IPS-18a (cell line): ENCODE measurements at regions not wholly inside any gene's neighbourhood (a gene's known extent, or its start where the extent isn't known, plus 50 kb on each side); places are given as distances from the start of the nearest gene placed in this dataset.

Experiments used
- H3K27ac ChIP-seq: one replicate; pipeline ENCODE4 v1.5.1; 2013; ENCODE audit warnings: low read length
- H3K27me3 ChIP-seq: one replicate; pipeline ENCODE4 v1.6.1; 2013; ENCODE audit warnings: mild to moderate bottlenecking, low read length; ENCODE audit not compliant: control insufficient read depth, insufficient read depth
- H3K36me3 ChIP-seq: one replicate; pipeline ENCODE4 v1.6.1; 2013; ENCODE audit warnings: low read depth, low read length; ENCODE audit not compliant: control insufficient read depth
- H3K4me1 ChIP-seq: one replicate; pipeline ENCODE4 v1.6.1; 2013; ENCODE audit warnings: low read depth, low read length; ENCODE audit not compliant: control insufficient read depth
- H3K4me3 ChIP-seq: one replicate; pipeline ENCODE4 v1.5.1; 2013; ENCODE audit warnings: low read length
- H3K9ac ChIP-seq: one replicate; pipeline ENCODE4 v1.6.1; 2013; ENCODE audit warnings: mild to moderate bottlenecking, low read length, moderate library complexity
- H3K9me3 ChIP-seq: one replicate; pipeline ENCODE4 v1.6.1; 2013; ENCODE audit warnings: low read depth, low read length; ENCODE audit not compliant: control insufficient read depth

DNA sequence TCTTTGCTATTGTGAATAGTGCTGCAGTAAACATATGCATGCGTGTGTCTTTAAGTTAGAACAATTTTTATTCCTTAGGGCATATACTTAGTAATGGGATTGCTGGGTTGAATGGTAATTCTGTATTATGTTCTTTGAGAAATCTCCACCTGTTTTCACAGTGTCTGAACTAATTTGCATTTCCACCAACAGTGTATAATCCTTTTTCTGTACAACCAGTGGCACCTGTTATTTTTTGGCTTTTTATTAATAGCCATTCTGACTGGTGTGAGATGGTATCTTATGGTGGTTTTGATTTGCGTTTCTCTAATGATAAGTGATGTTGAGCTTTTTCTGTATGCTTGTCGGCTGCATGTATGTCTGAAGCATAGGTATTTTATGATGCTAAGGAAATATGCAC lies 820.8 kb upstream of the MAP3K7 start:
- H3K27ac ChIP-seq, result no peak overlapping the region
- H3K4me1 ChIP-seq, result no peaks in the 10 kb centered on the region
- no peaks in the 10 kb centered on the region for H3K27me3 ChIP-seq
- H3K9ac ChIP-seq, result no peak overlapping the region
- H3K4me3 ChIP-seq, result no peak overlapping the region
- no peaks in the 10 kb centered on the region for H3K36me3 ChIP-seq
- H3K9me3 ChIP-seq, result peaks cover 5% of the 10 kb centered on the region

DNA sequence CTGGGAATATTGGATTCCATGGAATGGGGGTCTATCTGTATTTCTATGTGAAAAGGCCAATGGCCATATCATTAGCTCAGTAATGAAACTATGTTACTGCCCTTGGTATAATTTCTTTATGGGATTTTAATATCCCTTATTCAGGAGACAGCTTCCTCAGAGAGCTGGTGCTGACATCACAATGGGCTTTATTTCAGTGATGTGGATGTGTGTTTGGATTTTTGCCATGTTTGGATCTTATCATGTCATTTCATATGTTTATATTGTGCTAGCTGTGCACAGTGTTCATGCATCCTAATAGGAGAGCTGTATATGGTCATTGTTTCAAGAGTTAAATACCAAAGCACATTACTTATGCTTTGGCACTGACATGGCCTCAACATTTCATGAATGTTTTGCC lies 806.1 kb upstream of the MAP3K7 start:
- no peak overlapping the region for H3K27ac ChIP-seq
- no peak overlapping the region for H3K4me3 ChIP-seq
- no peaks in the 10 kb centered on the region for H3K27me3 ChIP-seq
- H3K9ac ChIP-seq, result no peak overlapping the region
- H3K36me3 ChIP-seq, result no peaks in the 10 kb centered on the region
- no peaks in the 10 kb centered on the region for H3K9me3 ChIP-seq
- H3K4me1 ChIP-seq, result no peaks in the 10 kb centered on the region

DNA sequence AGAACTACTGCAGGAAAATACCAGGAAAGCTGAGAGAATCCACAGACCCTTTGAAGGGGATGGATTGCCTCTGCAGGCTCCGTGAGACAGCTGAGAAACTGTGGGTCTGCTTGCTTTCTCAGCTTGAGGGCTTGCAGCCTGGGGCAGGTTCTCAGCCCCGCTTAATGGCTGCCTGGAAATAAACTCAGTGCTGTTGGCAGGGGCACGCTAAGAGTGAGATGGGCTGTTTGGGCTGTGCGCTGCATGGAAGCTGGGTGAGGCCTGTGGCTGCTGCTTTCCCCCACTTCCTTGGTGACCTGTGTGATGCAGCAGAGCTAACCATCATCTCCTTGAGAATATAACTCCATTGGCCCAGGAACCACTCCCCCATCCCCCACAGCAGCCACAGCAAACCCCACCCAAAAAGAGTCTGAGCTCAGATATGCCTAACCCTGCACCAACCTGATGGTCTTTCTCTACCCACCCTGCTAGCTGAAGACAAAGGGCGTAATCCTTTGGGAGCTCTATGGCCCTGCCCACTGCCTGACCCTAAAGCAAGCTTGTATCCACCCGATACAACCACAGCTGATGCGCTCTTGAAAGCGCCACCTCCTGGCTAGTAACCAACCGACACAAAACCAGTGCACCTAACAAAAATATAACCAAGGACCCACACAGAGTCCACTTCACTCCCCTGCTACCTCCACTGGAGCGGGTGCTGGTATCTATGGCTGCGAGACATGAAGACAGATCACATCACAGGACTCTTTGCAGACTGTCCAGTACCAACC lies 800.6 kb upstream of the MAP3K7 start:
- H3K9me3 ChIP-seq, result no peaks in the 10 kb centered on the region
- no peak overlapping the region for H3K9ac ChIP-seq
- H3K36me3 ChIP-seq, result no peaks in the 10 kb centered on the region
- H3K4me1 ChIP-seq, result no peaks in the 10 kb centered on the region
- H3K27ac ChIP-seq, result no peak overlapping the region
- no peaks in the 10 kb centered on the region for H3K27me3 ChIP-seq
- H3K4me3 ChIP-seq, result no peak overlapping the region

DNA sequence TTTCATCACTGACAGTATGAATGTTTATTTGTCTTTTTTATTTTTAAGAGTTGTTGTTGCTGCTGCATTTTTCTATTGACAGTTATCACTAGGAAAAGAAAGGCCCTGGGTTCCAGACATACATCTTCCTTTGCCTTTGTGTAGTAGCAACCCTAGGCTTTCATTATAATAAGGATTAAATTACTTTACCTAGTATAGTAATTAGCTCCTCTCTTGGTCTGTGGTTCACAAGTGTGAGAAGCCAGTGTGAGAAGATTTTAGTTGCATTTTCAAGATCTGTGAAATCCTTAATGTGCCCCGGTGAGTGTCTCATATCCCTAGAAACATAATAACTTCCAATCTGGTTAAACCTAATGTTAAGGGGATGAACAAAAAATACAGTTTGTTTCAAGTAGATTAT lies 799.3 kb upstream of the MAP3K7 start:
- Histone ChIP-seq H3K27ac (no peak overlapping the region), H3K27me3 (no peaks in the 10 kb centered on the region), H3K4me3 (no peak overlapping the region), H3K9ac (no peak overlapping the region), H3K36me3 (no peaks in the 10 kb centered on the region), H3K4me1 (no peaks in the 10 kb centered on the region), H3K9me3 (no peaks in the 10 kb centered on the region)

DNA sequence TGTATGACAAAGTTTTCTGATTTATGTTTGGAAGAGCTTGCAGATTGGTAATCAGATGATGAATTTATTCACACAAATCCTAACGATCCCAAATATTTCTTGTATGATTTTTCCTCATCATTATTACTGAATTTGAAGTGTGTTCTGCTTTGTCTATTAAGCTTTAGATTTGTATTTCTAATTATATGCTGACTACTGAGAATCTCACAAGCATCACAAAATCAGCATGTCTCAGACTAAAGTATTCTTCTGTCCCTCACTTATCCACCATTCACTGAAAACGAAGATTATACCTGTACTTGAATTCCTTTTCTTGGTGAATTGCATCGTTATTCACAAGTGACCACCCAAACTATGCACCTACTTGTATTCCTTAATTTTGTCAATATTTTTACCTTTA lies 796.3 kb upstream of the MAP3K7 start:
- H3K27ac ChIP-seq, result no peak overlapping the region
- H3K4me1 ChIP-seq, result no peaks in the 10 kb centered on the region

DNA sequence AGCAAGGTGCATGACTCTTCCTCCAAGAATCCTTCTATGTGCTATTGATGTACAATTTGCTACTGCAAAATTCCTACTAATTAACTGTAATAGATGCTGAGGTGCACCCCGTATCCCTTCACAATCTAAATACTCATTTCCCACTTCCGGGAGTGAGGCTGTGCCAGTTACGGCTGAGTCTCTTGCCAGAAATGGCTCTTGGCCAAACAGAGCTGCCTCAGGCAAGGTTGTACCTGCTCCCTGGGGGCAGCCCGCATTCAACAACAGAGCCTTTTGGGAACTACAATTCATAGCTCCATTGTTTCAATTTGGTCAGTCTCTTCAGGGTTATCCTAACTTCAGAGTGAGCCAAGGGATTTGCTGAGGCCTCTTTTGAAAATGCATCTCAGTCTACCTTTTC lies 789.8 kb upstream of the MAP3K7 start:
- H3K9ac ChIP-seq, result no peak overlapping the region
- no peak overlapping the region for H3K4me3 ChIP-seq
- H3K9me3 ChIP-seq, result no peaks in the 10 kb centered on the region
- H3K36me3 ChIP-seq, result no peaks in the 10 kb centered on the region
- H3K4me1 ChIP-seq, result no peaks in the 10 kb centered on the region
- H3K27me3 ChIP-seq, result no peaks in the 10 kb centered on the region
- no peak overlapping the region for H3K27ac ChIP-seq

More for the DNA sequence above, 796.3 kb upstream of the MAP3K7 start:
- H3K4me3 ChIP-seq, result no peak overlapping the region
- no peak overlapping the region for H3K9ac ChIP-seq
- no peaks in the 10 kb centered on the region for H3K27me3 ChIP-seq
- no peaks in the 10 kb centered on the region for H3K36me3 ChIP-seq
- H3K9me3 ChIP-seq, result no peaks in the 10 kb centered on the region

DNA sequence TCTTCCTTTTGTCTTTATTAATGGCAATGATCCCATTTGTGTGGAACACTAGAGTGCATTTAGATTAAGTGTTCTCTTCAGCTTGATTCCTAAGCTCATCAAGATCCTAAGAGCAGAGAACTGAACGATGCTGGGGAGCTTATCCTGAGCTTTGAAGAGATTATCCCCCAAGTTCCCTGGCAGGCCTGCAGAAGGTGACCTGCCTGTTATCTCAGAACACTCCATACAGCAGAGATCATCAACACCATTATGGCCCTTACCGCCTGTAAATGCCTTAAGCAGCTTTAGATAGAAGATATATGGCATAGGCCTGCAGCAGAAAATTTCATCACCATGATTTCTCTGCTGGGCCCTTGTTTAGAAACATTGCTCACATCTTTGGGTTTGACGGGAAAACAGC lies 779.9 kb upstream of the MAP3K7 start:
- H3K4me3 ChIP-seq, result no peak overlapping the region
- H3K27ac ChIP-seq, result no peak overlapping the region
- H3K9ac ChIP-seq, result no peak overlapping the region
- no peaks in the 10 kb centered on the region for H3K36me3 ChIP-seq
- H3K9me3 ChIP-seq, result no peaks in the 10 kb centered on the region
- H3K27me3 ChIP-seq, result no peaks in the 10 kb centered on the region
- H3K4me1 ChIP-seq, result no peaks in the 10 kb centered on the region

DNA sequence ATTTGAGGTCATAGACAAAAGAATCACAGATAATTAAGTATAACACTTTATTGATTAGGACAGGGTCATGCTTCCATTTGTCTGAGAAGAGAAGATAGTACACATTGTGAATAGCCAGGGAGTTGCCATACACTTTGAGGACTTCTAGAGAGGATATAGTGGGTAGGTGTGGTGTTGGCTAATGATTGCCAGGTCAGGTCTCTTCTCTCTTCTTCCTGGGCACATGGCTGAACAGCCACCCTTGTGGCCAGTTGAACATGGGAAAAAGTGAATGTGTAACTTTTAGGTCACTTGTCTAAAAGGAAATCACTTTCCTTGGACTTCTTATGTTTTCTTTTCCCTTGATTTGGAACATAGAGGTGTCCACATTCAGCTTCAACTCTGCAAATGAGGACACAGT lies 772.1 kb upstream of the MAP3K7 start:
- no peak overlapping the region for H3K4me3 ChIP-seq
- no peaks in the 10 kb centered on the region for H3K36me3 ChIP-seq
- H3K9ac ChIP-seq, result no peak overlapping the region
- no peaks in the 10 kb centered on the region for H3K4me1 ChIP-seq
- no peaks in the 10 kb centered on the region for H3K9me3 ChIP-seq
- H3K27me3 ChIP-seq, result no peaks in the 10 kb centered on the region
- H3K27ac ChIP-seq, result no peak overlapping the region

DNA sequence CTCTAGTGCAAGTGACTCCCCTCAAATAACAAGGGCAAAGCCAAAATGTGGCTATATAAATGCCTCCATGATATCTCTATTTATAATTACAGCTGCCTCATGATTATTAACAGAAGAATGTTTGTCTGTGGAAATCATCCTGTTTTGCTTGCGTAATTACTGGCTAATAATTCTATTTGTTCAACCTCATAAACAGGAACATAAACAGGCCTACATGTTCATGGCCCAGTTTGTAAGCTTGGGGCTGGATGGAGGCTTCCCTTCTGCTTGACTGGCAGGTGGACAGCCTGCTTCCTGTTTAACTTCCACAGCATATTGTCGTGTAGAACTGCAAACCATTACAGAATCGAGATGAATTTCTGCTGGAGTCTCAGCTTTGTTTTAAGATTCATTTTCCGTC lies 766.0 kb upstream of the MAP3K7 start:
- Histone ChIP-seq H3K4me1 (no peaks in the 10 kb centered on the region), H3K4me3 (no peak overlapping the region), H3K27me3 (no peaks in the 10 kb centered on the region), H3K36me3 (no peaks in the 10 kb centered on the region), H3K9ac (no peak overlapping the region), H3K27ac (no peak overlapping the region), H3K9me3 (no peaks in the 10 kb centered on the region)

DNA sequence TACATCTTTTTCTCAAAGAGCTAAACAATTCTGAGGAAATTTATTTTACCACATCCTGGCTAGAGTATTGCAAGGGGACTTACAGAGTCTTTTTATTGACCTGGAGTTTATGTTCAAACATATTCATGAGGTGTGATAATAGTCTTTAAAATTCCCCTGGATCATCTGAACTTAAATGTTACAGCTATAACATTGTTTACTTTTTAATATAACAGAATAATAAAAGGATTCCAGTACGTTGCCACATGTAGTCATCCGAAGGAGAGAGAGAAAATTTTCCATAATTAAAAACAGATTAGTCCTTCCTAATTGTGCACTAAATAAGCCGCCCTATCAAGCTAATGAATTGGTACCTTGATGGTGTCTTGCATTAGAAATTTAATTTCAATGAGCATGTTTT lies 765.4 kb upstream of the MAP3K7 start:
- Histone ChIP-seq H3K27ac (no peak overlapping the region), H3K4me3 (no peak overlapping the region), H3K9me3 (no peaks in the 10 kb centered on the region), H3K36me3 (no peaks in the 10 kb centered on the region), H3K27me3 (no peaks in the 10 kb centered on the region), H3K9ac (no peak overlapping the region), H3K4me1 (no peaks in the 10 kb centered on the region)

DNA sequence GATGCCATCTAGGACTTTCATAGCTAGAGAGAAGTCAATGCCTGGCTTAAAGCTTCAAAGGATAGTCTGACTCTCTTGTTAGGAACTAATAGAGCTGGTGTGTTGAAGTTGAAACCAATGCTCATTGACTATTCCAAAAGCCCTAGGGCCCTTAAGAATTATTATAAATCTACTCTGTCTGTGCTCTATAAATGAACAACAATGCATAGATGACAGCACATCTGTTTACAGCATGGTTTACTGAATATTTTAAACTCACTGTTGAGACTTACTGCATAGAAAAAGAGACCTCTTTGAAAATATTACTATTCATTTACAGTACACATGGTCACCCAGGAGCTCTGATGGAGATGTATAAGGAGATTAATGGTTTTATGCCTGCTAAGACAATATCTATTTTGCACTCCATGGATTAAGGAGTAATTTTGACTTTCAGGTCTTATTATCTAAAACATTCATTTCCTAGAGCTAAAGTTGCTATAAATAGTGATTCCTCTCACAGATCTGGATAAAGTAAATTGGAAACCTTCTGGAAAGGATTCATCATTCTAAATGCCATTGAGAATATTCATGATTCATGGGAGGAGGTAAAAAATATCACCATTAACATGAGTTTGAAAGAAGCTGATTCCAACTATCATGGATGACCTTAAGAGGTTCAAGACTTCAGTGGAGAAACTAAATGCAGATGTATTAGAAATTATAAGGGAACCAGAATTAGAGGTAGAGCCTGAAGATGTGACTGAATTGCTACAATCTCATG lies 763.5 kb upstream of the MAP3K7 start:
- Histone ChIP-seq H3K27me3 (no peaks in the 10 kb centered on the region), H3K27ac (no peak overlapping the region), H3K4me3 (no peak overlapping the region), H3K9ac (no peak overlapping the region), H3K9me3 (no peaks in the 10 kb centered on the region), H3K36me3 (no peaks in the 10 kb centered on the region), H3K4me1 (no peaks in the 10 kb centered on the region)

DNA sequence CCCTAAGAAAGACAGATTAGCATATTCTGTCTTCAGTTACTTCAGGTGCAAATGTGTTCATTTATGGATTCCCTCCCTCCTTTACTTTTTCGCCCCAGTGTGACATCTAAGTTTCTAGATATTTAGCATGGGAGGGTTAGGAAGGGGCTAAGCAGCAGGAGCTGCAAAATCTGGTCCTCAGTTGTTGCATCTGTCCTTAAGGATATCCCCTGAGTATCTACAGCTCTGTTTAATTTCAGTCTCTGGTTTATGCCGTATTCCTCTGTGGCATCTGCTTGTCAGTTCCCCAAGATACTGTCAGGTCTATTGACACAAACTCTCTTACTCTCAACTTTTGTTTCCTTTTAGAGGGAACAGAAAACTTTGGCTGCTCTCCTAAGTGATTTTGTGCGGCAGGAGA lies 754.6 kb upstream of the MAP3K7 start:
- Histone ChIP-seq H3K4me3 (peak overlapping the region; percentile 43), H3K9me3 (no peaks in the 10 kb centered on the region), H3K27ac (no peak overlapping the region), H3K4me1 (peaks cover 27% of the 10 kb centered on the region), H3K9ac (peak overlapping the region; percentile 22), H3K36me3 (no peaks in the 10 kb centered on the region), H3K27me3 (no peaks in the 10 kb centered on the region)
